Stimulated activated CD8-positive, alpha-beta memory T cell treated with anti-CD3 and anti-CD28 coated beads, Interleukin-7, amount 100 ng/mL, for 1 hour (primary cell): ENCODE measurements at regions not wholly inside any gene's neighbourhood (a gene's known extent, or its start where the extent isn't known, plus 50 kb on each side); places are given as distances from the start of the nearest gene placed in this dataset.
"Not testable (repeated sequence)": the region's sequence is repeated elsewhere in the genome, so short reads cannot be mapped to it uniquely, and the experiment has no call there.

ENCODE experiments used
- DNase-seq, 2 donors: peaks; one replicate each; pipeline ENCODE4 v3.0.0-alpha.2; 2020; ENCODE audit warnings: low read depth in 2 of 2

DNA sequence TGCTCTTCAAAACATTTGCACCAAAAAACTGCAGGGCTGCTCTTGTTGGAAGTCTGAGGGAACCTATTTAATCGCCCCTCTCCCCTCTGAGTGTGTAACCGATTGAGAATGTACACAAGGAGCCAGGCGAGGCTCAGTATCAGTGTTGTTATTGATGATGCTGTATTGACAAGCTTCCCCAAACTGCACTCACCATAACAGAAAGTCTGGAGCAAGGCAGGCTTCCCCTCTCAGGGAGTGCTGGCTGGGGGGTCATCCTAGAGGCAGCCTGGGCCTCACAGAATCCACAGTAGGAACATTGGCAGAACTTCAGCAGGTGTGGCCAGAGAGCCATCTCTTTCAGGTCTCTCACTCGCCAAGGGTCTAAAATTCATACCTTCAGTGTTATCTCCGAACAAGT, 58.1 kb upstream of the TUNAR start:
- no peak for DNase-seq

DNA sequence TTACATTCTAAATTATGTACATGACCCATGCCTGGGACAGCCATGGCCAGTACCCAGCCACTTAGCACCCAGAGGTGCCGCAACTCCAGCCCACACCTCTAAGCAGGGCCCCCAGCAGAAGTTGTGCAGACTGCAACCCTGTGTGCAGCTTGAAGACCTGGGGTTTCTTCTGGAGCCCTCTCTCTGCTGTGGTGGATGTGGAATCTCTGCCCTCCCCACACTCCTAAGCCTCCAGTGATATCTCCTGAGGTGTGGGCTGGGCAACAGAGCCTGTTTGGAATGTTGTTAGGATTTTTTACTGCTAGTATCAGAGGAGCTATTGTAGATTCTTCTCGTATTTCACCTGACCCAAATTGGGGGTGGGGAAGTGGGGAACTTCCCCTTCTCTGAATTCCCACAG, 59.4 kb upstream of the TUNAR start:
- no peak for DNase-seq

DNA sequence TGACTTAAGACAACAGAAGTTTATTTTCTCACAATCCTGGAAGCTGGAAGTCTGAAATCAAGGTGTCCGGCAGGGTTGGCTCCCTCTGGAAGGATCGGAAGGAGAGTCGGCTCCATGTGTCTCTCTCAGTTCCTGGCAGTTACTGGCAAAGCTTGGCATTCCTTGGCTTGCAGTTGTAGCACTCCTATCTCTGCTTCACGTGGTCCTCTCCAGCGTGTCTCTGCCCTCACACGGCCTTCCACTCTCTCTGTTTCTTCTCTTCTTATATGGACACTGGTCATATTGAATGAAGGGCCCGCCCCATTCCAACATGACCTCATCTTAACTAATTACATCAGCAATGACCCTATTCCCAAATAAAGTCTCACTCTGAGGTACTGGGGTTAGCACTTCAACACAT, 60.1 kb upstream of the TUNAR start:
- no peak for DNase-seq

DNA sequence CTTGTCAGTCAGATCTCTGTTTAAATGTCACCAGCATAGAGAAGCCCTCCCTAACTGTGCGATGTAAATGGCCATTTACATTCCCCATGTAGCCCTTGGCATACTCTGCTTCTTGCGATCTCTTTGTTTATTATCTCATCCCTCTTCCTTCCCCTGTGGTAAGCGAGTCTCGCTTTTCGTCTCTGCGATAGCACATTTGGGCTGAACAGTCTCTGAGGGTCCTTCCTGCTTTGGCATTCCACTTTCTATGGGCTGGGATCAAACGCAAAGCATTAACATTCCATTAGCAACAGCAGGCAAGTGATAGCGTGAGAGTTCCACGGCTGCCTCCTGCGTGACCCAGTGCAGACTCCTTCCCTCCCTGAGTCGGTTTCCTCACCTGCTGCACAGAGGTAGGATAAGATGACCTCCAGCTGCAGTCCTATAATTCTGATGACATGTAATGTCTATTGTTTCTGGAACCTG, 61.4 kb upstream of the TUNAR start:
- DNase-seq, result no peak

DNA sequence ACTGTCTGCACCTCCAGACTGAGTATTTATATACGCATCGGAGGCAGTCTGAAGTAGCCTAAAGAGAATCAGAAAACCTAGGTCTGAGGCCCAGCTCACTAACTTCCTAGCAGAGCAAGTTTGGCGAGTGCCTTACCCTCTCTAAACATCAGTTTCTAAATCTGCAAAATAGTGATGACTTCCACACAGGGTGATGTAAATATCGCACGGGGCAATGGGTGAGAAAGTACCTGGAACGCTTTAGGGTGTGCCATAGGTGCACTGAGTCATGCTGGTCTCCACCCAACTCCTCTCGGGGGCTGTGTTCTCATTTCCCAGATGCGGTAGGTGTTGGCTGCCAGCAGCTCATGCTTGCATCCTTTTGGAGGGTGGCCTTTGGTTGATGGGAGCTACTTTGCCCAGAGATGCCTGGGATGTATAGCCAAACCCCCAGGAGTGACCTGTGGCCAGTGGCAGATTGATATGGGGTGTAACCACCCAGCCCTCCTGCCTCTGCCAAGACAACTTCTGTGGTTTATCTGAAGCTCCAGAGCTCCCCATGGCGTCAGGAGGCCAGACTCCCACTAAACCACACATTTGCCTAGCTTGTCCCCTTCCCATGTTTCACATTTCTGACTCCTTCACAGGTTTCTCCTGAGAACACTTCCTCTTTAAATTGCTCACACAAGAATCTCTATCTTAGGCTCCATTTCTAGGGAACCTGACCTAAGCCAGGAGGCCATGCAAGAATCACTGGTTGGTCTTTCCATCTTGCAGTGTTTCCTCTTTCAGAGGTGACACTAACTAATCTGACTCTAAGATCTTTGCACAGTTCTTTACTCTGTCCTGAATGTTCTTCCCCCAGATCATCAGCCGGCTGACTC, 62.0 kb upstream of the TUNAR start:
- DNase-seq, result no peak

DNA sequence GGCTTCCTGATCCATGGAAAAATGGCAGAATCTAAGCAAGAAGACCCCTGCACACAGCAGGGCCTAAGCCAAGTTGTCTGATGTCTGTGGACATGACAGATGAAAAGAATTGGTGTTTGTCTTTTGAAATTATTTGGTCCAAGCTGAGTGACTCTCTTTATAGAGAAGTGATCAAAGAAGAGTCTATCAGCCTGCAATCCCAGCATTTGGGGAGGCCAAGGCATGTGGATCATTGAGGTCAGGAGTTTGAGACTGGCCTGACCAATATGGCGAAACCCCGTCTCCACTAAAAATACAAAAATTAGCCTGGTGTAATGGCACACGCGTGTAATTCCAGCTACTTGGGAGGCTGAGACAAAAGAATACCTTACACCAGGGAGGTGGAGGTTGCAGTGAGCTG, 64.8 kb upstream of the TUNAR start:
- no peak for DNase-seq

DNA sequence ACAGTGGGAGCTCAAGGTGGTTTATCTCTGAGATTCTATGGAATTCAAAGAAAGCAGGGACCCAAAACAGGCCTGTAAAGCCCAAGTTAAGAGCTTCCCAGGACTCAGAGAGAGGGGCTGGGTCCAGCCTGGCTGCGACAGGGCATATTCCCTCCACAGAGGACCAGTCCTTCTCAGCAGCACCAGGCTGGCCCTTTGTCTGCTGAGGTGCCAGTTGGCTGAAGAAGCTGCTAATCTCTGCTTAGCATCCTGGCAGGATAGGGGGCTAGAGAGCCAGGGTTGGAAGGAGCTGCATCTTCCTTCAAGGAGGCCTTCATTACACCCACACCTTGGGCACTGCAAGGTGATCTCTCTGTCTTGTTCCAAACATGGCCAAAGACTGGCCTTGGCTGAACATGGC, 68.3 kb upstream of the TUNAR start:
- no peak for DNase-seq

DNA sequence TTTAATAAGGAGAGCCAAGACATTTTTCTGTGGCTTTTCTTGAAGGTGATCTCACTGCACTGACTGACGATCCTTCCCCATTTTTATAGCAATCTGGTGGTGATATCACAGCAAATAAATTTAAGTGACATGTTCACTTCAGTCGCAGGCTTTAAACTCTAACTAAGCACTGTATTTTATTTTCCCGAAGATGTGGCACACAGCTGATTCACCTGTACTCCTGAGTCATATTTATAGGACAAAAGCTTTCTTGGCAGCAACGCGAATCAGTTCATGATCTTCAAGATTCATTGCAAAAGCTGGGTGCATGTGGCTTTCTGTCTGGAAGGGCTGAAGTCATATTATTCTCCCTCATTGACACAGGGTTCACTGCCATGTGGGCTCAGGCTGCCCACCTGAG, 79.8 kb upstream of the TUNAR start:
- DNase-seq, result no peak

DNA sequence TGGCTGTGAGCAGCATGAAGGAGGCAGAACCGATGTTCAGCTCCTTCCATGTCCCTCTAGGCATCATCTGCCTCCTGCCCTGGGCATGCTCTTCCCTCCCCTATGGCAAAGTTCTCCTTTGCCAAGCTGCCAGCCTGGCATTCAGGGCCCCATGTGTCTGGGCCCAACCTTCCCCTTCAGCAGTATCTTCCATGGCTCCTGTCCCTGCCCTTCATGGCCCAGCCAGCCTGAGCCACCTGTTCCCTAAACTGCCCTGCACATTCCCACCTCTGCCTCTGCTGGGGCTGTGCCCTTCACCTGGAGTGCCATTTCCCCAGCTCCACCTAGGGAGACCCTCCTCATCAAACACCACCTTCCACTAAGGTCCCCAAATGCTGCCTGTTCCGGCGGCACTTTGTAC, 74.0 kb upstream of the TCL1A start:
- DNase-seq, result no peak

DNA sequence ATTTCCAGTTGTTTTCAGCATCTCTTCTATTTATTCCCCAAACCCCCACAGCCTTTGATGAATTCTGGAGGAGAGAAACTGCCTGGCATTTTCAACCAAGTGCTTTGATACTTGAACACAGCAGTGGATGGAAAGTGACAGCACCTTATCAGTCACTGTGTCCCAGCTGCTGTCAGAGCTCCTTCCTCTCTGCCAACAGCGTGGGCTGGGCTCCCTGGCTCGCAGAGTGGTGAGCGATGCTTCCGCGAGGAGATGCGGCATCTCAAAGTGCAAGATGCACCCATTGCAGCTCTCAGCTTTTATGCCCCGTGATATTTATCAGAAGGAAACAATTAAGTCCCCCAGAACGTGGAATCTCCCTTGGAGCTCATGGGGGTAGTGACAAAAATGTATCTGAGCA, 72.6 kb upstream of the TCL1A start:
- DNase-seq, result no peak

DNA sequence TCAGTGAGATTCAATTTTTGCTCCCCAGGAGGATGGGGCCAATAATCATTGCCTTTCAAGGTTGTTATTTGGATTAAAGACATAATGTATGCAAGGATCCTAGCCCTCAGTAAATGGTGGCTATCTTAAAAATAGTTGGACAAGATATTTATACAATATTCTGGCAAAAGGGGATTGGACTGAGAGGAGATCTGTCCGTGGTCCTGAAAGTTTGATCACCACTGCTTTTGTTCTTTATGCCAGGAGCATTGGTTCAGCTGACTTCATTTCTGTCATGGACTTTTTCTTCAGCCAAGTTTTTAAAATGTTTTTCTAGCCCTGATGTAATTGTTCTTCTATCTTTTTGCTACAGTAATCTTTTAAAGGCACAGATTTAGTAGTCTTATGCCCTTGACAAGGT, 70.2 kb upstream of the TCL1A start:
- no peak for DNase-seq

DNA sequence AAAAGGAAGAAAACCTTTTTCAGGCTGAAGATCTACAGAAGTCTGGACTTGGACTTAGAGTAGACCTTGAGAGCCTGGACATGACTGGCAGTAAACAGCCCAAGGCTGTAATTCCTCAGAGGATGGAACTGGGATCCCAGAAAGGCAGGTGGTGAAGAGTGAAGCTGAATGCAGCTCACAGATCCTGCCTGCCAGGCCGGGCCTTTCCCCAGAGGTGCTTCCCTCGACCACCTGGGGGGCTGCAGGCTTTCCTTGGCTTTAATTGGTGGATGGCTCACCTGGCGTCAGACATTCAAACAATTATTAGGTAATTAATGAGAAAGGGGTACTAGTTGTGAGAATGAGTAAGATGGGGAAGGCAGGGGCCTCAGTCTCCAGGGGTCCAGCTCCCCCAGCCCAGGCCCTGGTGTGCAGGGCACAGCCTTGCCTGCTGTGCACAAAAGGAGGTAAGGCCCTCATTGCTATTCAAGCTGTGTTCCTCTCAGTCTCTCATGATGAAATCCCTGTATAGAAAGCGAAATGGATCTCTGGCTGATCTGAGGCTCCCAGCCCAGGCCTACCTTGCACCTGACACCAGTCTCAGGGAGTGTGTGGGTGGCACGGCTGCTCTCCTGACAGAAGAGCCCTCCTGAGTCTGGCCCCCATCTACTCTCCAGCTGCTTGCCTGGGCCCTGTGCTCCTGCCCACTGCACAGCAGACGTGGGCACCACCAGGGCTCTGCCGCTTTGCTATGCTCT, 63.0 kb upstream of the TCL1A start:
- DNase-seq, result no peak

DNA sequence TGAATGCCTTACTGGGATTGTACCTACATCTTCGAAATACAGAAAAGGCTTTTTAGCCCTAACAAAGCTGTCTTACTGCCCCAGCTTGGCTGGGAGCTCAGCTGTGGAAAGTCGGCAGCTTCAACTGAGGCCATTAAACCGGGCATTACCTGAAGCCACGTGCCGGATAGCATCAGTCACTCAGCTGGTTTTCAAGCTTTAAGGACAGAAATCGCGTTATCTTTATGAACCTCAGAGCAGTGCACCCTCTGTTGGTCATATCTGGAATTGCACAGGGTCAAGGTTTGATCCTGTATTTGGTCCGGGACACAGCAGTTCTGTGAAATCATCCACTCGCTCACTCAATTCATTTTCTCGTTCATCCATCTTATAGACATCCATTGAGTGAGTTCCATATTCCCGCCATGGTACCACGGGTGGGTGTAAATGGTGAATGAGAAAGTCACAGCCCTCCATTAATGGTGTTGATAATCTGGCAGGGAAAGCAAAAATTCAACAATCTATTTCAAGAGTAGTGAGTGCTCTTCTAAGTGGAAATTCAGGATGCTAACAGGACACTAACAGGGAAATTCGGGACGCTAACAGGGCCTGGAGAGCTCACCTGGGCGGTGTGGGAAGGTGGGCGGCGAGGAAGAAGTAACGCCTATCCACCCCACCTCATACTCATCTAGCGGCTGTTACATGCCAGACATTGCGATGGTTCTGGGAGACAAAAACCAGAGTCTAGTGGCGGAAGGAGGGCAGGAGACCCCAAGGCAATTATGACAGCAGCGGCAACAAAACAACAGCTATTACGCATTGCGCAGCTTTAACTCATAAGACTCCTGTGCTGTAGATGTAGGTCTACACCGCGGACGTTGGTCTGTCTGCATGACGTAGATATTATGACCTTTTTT, 60.6 kb upstream of the TCL1A start:
- DNase-seq, result peak in 1 of 2 donors; percentile 23

DNA sequence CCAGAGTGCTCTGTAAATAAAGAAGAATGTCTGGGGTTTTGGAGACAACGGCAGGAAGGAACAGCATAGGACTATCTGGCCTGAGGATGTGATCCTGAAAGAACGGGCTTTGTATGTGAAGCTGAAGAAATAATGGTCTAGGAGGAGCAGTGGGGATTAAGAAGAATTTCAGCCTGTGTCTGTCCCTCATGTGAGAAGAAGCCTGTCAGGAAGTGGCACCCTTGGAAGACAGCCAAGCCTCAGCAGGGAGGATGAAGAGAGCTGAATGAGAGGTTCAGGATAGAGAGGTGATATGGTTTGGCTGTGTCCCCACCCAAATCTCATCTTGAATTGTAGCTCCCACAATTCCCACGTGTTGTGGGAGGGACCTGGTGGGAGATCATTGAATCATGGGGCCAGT, 56.9 kb upstream of the TCL1A start:
- no peak for DNase-seq

DNA sequence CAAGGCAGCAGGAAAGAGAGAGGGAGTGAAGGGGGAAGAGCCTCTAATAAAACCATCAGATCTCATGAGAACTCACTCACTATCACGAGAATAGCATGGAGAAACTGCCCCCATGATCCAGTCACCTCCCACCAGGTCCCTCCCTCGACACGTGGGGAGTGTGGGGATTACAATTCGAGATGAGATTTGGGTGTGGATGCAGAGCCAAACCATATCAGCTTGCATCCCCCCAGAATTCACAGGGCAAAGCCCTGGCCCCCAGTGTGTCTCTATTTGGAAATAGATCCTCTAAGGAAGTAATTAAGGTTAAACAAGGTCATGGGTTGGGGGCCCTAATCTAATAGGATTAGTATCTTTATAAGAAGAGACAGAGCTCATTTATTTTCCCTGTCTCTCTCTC, 56.1 kb upstream of the TCL1A start:
- DNase-seq, result no peak

DNA sequence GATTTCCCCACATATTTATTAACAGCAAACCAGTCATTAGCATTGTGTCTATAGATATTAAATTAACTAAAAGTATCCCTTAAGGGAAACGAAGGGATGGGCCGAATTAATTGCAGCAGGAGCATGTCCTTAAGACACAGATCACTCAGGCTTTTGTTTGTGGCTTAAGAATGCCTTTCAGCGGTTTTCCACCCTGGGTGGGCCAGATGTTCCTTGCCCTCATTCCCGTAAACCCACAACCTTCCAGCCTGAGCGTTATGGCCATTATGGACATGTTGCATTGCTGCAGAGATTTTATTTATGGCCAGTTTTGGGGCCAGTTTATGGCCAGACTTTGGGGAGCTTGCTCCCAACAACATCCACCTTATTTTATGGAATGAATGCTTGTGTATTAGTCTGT, 55.5 kb upstream of the TCL1A start:
- not testable (repeated sequence) for DNase-seq

DNA sequence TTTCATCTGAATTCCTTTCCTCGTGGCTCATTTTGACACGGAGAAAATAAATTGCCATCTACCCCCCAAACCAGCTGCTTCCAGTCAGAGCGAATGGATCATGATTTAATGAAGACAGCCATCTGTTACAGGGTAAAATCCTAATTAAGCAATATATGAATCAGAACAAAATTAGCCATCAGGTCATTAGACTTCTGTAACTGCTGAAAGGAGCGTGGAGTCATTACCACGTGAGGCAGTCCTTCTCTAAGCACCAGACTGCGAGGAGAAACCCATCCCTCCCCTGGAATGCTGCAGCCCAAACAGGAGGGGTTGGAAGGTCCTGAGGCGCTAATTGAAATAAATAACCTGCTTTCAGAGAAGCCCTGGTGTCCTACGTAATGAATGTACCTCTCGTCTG, 51.1 kb upstream of the TCL1A start:
- DNase-seq, result no peak

DNA sequence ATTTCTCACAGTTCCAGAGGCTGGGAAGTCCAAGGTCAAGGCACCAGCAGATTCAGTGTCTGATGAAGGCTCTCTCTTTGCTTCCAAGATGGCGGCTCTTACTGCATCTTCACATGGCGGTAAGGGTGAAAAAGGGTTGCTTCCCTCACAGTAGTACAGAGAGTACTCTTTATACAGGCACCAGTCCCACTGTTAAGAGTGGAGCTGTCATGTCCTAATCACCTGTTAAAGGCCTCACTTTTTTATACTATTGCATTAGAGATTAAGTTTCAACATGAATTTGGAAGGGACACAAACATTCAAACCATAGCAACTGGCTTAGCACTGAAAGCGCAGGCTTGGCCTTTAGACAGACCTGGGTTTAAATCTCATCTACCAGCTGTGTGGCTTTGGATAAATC, 50.0 kb upstream of the TCL1A start:
- no peak for DNase-seq
